NCI-H146 treated with DMSO at 0.1 percent for 48 hours (cell line): ENCODE measurements at regions not wholly inside any gene's neighbourhood (a gene's known extent, or its start where the extent isn't known, plus 50 kb on each side); places are given as distances from the start of the nearest gene placed in this dataset.

Experiments
- DNase-seq: peaks from one replicate; lab custom pipeline; 2025; ENCODE audit not compliant: unreplicated experiment; lab: John Stamatoyannopoulos, UW

DNA sequence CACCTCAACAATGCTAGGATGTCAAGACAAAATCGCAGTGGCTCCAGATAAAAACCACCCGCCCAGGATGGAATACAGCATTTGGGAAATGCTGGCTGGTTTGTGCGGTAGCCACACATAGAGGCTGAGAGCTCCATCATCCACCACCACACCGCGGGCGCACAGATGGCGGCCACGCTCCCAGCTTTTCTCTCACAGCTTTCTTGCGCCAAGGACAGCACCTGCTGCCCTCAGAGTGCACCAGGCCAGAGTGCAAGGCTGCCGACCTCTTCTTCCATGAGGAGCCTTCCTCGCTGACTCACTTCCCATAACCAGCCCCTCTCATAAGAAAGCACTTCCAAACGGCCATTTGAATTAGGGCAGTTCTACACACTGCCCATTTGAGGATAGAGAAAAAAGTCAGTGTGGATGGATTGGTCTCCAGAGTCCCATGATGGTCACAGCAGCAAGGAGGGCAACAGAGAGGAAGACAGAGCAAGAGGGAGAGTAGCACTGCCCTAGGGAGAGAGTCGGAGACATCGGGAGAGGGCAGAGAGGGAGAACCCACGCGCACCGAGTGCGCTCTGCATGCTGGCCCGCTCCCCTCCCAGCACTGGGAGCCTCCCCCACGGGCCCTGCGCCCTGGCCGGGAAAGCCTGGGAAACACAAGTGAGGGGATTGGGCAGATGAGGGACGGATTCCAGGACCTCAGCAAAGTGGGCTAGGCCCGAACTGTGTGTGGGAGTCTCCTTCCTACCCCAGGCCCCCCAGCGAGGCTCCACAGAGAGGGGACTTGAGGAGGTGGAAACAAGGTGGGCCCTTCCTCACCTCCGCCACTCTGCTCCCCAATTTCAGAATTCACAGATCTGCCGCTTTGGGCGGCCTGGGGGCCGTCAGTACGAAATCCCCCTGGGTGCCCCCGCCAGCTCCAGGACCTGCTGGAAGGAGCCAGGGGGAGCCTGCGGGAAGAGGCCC is 156.9 kb downstream of the USP12 start:
- DNase-seq: no peak

DNA sequence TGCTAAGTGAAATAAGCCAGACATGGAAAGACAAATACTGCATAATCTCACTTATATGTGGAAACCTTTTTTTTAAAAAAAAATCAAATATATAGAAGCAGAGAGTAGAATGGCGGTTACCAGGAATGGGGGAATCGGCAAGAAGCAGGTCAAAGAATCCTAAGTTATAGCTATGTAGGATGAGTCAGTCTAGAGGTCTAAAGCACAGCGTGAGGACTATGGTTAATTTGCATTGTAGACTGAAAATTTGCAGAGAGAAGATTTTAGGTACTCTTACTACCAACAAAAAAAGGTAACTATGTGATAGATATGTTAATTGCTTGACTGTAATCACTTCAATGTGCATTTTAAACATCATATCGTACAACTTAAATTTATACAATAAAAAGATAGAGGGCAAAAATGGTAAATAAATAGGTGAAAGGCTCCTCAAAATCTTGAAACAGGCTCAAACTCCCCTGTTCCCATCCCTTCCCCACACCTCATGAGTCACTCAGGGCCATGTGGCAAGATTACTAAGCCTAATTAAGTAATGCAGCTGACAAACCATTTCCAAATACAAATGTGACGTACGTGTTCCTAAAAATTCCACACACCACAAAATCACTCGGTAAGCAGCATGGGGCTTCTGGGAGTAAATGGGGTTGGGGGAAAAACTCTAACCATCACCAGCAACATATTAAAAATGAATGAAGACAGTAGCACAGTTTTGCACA is 159.0 kb downstream of the USP12 start:
- no peak for DNase-seq

DNA sequence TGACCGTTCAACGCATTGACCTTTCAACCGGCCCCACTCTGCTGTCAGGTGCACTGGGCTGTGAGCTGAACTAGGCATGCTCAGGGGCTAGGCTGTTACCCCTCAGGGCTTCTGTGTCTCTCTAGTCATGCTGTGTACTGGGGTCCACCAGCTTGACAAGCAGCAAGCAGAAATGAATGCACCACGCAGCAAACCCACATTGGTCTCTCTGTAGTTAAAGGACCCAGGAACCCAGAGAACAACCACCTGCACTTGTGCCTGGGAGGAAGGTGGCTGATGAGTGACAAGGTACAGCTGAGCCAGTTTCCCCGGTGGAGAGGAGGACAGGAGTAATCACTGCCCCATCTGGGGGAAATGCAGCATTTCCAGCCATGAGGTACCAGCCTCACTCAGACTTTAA is 159.9 kb downstream of the USP12 start:
- no peak for DNase-seq

DNA sequence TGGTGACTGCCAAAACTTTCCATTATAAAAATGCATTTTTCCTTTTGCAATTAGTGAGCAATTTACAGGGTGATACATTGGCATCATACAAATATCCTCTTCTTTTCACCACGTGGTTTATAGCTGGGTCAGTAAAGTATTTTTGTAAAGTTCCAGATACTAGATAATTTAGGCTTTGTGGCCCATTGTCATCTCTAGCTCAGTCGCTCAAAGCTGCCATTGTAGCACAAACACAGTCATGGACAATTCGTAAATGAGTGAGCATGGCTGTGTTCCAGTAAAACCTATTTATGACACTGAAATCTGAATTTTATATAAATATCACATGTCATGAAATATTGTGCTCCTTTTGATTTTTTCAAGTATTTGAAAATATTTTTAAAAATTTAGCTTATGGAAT is 162.9 kb downstream of the USP12 start:
- DNase-seq: no peak

DNA sequence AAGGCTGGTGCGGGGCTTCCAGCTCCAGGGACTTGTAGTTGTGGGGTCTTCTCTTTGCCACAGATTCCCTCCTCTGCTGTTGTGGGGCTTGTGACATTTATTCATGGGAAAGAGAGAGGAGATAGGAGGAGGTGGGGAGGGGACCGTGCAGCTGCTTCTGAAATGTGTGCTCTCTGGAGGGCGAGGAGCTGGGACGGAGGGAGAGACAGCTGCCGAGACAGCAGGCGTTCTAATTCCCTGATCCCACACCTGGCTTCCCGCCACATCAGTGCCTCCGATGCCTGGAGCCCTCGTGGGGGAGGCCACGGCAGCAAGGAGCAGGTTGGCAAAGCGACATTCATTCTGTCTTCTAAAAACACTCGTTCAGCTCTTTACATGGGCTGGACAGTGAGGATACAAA is 164.4 kb downstream of the USP12 start:
- peak; percentile 74 for DNase-seq

DNA sequence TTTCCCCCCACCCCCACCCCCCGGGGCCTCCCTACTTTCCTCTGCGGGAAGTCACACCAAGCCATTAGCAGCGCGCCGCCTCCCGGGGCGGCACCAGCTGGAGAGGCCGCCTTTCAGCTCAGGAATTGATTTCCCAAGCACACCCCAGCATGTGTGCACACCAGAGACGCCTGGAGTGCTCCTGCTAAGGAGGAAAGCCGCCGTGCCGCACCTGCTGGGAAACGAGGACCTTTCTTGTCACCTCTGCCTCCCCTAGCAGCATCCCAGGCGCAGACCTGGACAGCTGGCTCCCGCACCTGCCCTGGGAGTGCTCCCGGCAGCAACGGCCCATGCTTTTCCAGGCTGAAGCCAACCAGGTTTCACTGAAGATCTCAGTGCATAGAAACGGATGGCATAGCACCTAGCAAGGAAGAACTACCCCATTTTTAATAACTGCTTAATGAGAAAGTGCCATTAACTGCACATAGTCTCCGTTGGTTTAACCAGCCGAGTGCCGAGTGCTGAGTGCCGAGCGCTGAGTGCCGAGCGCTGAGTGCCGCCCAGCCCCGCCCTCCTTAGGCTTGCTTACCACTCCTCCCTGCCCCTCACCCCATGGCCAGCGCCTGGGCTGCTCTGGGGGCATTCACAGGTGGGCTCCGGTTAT is 165.0 kb downstream of the USP12 start:
- peak; percentile 93 for DNase-seq

DNA sequence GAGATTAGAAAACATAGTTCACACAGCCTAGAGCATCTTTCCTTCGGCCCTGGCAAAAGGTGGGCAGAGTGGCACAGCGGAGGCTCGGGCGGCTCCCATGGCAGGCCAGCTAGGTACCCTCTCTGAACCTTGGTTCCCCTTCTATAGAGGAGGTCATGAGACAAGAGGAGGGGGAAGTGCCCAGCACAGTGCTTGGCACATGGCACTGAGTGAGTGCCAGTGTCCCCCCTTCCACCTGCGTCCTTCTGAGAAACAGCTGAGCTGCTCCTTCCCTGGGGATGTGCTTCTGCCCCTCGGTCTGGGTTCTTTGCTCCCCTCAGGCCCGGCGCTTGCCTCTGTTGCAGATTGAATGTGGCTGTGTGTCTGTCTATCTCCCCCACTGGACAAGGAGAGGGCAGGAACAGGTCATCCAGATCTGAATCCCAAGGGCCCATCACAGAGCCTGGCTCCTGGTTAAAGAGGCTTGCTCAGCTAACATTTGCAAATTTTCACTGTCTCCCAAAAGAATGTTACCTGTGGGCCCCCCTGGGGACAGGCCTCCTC is 165.6 kb downstream of the USP12 start:
- DNase-seq: no peak

DNA sequence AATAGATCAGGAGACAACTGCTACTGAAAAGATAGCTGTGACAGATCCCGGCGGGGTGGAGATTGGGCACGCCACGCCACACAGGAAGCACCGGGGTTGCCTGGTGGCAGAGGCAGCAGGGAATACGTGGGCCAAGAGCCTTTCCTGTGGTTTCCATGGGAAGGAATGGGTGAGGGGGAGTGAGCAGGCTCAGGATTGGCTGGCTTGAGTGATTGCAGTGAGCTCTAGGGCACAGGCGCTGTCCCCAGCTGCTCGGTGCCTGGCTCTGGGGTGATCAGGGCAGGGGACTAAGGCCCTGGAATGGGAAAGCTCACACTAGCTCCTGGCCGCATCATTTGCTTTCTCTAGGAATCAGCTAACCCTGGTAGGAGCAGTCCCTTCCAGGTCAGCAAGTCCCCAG is 166.1 kb downstream of the USP12 start:
- DNase-seq: no peak

DNA sequence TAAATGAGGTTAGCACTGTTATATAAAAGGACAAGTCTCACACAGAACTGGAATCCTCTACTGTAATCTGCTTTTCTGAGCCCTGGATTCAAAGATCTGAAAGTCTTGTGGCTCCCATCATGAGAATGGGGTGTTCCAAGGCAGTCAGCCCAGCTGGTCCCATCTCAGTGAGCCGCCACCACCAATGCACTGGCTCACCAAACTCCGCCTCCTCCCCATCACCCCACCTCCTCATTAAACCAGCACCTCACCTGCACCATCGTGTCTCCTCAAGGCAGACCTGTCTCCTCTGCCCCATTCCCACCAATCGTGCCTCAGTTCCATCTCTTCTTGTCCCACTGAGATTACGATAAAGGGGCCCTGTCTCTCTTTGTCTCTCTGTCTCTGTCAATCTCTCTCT is 166.7 kb downstream of the USP12 start:
- DNase-seq: no peak

DNA sequence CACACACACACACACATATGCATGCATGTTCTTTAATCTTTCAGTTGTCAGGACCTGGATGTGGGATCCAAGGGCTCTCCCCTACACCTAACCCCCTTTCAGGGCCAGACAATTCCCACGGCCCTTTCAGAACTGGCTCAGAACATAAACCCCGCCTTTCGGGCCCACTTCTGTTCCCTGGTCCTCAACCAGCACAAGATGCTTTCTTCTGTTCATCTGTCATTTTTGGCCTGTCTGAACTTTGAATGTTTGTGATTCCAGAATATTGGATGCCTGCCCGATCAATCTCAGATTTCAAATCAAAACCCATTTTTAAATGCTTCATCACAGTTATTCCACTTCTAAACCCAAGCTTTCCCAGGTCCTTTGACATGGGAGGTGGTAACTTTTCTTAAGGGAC is 167.3 kb downstream of the USP12 start:
- no peak for DNase-seq

DNA sequence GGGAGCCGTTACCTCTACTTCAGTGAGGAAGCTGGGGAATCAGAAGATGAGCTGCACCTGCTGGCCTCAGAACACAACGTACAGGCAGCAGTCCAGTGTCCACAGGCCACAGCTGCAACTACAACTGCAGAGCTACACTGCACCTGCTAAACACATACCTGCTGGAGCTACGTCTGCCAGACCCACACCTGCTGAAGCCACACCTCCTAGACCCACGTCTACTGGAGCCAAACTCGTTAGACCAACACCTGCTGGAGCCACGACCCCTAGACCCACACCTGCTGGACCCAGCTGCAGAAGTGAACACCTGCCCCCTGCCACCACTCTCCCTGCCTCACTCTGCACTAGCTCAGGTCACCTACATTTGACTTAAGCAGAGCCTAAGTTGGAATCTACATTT is 169.9 kb downstream of the USP12 start:
- DNase-seq: peak; percentile 87

DNA sequence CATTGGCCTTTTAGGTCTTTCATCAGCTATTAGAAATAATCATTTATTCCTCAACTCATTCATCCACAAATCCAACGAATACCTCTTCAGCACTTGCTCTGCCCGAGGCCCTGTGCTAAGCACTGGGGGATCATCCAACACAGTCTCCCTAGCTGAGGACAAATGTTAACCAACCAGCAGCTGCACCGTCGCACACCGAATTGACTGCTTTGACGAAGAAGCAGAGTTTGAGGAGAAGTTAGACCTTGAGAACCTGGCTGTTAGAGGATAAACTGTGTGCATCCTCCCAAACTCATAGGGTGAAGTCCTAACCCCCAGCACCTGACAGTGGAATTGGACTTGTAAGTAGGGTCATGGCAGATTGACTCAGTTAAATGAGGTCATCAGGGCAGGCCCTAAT is 170.9 kb downstream of the USP12 start:
- DNase-seq: no peak

DNA sequence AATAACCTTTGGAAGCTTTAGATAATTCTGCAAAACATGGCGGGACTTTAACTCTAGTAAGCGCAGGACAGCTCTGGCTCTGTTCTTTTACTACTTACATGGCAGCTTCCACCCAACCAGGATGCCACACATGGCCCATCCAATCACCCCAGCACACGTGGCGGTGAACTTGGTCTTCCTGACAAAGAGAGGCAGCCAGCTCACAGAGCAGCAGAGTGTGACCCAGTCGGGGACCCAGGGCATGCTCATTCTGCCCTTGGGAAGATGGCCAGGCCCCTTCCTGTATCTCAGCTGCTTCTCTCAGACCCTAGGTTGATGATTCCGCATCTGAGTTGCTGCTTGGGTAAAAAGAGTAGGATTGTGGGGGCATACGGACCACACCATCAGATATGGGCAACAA is 172.1 kb downstream of the USP12 start:
- no peak for DNase-seq

DNA sequence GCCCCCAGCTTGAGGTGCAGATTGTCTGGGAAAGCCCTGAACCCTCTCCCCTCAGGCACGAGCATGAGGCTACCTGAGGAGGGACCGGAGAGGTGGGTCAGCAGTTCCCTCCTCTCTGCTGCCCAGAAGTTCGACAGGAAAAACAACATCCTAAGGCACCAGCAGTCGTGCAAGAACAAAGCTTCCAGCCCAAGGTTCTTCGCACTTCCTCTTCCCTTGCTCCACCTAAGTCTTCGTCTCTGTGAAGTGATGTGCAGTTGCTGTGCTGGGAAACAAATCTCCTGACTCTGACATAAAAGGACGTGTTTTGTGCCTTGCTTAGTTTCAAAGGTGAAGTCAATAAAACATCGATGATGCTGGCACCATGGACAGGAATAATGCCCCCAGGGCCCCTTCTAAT is 173.3 kb downstream of the USP12 start:
- DNase-seq: no peak

DNA sequence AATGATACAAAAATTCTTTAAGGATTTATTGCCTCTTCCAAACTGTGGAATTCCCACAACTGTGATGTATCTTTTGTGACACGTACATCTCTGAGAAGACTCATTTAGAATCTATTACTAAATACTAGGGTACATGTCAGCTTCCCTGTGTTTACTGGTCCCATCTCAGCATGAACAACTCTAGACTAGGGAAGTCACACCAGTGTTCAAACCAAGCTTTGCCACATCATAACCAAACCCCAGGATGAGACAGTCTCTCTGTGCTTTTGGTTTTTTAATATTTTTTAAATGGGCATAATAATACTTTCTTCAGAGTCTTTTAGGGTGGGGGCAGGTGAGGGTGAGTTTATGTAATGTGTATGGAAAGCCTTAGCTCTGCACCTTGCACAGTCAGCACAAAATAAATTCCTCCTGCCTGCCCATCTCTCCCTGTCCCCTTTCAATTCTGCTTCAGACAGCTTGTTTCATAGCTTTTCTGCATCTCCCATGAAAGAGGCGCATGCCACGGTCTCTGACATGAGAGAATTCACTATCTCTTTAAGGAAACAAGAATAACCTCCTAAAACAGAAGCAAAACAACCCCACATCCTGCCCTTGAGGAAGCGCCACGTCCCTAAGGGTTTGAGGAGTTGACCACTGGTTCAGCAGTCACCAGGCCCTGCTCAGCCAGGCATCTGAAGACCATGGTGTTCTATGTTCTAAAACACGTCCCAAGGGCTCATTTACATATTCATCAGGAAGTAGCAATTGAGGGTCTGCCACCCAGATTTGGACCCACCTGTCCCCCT is 174.5 kb downstream of the USP12 start:
- DNase-seq: no peak

DNA sequence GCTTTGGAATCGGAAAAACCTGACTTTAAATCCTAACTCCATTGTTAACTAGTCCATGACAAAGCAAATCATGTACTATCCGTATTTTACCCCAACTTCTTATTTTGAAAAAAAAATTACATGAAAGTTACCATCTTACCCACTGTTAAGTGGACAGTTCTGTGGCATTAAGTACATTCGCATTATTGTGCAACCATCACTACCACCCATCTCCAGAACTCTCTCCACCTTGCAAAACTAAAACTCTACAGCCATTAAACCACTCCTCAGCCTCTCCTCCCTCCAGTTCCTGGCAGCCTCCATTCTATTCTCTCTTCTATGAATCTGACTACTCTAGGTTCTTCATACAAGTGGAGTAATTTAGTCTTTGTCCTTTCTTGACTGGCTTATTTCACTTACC is 176.5 kb downstream of the USP12 start:
- DNase-seq: no peak

DNA sequence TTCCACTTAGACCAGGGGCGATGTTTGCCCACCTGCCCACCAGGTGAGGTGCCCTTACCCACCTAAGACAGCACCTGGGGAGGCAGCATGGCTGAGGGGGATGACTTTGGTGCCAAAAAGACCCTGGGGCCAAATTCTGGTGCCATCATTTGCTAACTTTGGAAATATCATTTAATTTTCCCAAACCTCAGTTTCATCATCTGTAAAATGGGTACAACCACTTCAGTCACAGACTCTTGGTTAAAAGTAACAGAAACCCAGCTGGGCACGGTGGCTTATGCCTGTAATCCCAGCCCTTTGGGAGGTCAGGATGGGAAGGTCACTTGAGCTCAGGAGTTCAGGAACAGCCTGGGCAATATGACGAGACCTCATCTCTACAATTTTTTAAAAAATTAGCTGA is 177.8 kb downstream of the USP12 start:
- DNase-seq: no peak

DNA sequence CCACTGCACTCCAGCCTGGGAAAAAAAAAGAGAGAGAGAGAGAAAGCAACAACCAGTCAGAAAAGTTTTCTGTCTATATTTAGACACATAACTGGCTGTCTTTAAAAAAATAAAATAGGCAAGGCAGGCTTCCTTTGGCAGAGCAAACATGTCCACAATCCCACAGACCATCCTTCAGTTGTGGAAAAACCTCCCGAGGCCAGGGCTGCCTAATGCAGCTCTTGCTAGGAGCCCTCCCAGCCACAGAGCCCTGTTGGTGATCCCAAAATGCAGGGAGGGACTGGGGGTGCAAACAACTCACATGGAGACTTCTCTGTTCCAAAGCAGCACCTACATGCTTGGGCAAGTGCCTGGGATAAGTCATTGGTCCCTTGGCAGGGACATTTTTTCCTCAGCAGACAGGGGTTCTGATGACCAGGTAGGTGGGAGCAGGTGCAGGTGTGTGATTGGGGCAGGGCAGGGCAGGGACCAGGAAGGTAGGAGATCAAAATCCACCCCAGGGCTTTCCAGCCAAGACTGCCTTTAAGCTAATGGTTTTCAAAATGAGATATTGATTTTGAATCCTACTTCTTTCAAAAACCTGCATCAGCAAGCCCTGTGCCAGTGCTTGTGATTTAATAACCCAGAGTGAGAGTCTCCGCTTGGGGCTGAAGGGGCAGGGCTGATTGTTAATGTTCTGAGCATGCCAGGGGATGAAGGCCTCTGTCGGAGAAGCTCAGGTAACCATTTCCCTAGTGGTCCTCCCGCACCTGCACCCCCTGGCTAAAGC is 178.5 kb downstream of the USP12 start:
- DNase-seq: no peak

DNA sequence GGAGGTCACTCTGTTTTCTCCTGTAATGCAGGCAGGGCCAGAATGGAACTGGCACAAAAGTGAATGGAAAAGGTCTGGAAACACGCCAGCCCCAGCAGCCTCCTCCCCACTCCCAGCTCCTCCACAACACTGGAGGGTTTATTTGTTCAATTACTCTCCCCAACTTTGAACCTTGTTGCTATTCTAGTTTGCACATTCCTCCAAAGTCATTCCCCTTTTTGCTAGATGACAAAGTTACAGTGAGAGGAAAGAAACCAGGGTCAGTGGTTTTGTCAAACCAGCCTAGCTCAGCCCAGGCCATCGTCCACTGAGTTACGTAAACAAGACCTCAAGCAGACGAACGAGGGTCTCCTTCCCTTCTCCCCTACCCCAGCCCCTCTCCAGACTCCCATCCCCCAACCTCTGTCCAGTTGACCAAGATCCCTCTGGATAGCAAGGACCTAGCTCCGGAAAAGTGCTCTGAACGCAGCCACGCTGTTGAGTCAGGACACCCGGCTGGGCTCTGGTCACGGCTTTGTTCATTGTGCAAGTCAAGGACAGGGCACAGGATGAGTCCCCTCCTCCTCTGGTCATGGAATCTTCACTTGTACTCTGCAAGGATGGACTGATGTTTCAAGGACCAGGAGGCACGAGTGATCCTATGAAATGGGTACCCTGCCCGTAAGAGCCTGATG is 180.0 kb downstream of the USP12 start:
- no peak for DNase-seq
